22Rv1 (cell line): ENCODE measurements at regions not wholly inside any gene's neighbourhood (a gene's known extent, or its start where the extent isn't known, plus 50 kb on each side); places are given as distances from the start of the nearest gene placed in this dataset.

ENCODE experiments used
- H3K27ac ChIP-seq: fragments of 450-650 bp; 2 replicates; pipeline ENCODE4 v1.5.1; 2017
- ZFX ChIP-seq: fragments of 450-650 bp; IDR thresholded peaks from 2 replicates; pipeline ENCODE4 v1.6.1; 2017; ENCODE audit warnings: antibody characterized with exemption, borderline replicate concordance
- TF ChIP-seq, protein P1 (sequence below): fragments of 450-650 bp; IDR thresholded peaks from 2 replicates; pipeline ENCODE4 v1.5.1; 2017; ENCODE audit warnings: mild to moderate bottlenecking

DNA sequence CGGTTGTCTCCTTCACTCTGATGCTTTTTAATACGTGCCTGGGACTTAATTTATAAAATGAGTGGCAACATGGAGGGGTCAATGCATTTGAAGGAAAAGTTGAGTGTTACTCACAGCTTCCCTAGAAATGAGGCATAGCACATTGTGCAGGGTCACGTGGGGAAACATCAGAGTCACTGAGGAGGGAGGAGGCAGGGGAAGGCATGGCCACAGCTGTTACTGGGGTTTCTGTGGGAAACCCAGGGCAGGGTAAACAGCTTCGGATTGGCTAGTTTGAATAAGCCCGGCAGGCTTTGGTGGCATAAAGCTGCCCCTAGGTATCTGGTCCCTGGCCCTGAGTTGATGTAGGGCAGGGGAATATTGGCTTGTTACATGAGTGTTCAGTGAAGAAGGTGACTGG, 98.9 kb upstream of the ST8SIA2 start:
- TF ChIP-seq ZFX, result no peak
- TF ChIP-seq, protein P1, sequence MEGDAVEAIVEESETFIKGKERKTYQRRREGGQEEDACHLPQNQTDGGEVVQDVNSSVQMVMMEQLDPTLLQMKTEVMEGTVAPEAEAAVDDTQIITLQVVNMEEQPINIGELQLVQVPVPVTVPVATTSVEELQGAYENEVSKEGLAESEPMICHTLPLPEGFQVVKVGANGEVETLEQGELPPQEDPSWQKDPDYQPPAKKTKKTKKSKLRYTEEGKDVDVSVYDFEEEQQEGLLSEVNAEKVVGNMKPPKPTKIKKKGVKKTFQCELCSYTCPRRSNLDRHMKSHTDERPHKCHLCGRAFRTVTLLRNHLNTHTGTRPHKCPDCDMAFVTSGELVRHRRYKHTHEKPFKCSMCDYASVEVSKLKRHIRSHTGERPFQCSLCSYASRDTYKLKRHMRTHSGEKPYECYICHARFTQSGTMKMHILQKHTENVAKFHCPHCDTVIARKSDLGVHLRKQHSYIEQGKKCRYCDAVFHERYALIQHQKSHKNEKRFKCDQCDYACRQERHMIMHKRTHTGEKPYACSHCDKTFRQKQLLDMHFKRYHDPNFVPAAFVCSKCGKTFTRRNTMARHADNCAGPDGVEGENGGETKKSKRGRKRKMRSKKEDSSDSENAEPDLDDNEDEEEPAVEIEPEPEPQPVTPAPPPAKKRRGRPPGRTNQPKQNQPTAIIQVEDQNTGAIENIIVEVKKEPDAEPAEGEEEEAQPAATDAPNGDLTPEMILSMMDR, result no peak
- H3K27ac ChIP-seq, result no peak overlapping the region

DNA sequence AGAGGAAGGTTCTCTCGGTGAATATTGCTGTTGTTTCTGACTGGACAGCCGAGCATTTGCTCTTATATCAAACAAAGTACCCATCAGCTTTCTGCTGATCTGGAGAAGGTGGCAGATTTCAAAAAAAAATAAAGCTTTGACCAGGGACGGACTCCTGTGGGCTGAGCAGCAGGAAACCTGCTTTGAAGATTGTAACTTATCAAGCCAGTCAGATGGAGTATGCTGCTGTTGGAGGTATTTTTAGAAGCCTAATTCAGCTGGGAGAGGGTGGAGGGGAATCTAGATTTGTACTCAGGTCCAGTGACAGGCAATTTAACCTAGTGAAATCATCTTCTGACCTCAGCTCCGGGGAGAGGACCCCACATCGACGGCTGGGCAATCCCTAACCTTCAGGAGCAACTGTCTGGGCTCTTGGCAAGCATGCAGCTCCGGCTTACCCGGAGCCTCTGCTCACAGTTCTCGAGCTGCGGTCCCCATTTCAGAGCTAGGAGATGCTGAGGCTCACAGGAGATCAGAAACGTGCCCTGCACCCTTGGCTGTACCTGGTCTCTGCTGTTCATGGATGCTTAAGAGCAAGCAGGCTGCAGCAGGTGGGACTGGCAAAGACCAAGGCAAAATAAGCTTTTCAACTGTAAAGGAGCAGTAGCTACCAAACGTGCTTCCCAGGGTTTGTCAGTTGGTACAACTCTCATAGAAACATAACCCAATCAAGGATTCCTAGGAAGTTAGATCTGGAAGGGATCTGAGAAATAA, 89.3 kb upstream of the ST8SIA2 start:
- no peak overlapping the region for H3K27ac ChIP-seq
- TF ChIP-seq, protein P1, result no peak
- no peak for TF ChIP-seq ZFX

DNA sequence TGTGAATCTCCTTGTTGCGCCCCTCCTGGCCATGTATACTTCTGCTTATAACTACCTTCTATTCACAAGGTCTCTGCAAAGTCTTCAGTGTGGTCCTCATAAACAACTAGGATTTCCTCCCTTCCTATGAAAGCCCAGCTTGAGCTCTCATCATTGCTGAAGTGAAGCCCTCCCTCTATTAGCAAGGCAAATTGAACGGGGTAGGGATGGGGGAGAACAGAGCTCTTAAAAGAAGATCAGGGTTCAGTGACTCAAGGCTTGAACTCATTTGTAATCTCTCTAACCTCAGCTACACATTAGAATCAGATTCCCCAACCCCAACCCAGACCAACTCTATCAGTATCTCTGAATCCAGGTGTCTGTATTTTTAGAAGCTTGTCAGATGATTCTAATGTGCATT, 88.3 kb upstream of the ST8SIA2 start:
- TF ChIP-seq, protein P1, result no peak
- TF ChIP-seq ZFX, result no peak
- H3K27ac ChIP-seq, result no peak overlapping the region

DNA sequence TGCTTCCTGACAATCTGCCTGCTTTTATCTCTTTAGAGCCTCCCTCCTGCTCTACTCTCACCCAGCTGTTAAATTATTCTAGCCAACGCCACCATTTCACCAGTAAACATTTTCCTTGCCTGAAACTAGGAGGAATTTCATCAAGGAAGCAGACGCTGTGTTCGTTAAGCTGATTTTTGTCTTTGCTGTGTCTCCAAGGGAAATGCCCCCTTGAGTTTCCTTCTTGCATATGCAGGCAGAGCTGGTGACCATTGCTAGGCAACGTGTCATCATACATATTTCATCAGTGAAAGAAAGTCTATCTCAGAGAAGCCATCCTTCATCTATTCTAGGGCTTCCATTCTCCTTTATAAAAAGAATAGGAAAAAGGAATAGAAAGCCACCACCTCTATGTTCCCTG, 87.0 kb upstream of the ST8SIA2 start:
- H3K27ac ChIP-seq, result no peak overlapping the region
- no peak for TF ChIP-seq ZFX
- TF ChIP-seq, protein P1, result no peak

DNA sequence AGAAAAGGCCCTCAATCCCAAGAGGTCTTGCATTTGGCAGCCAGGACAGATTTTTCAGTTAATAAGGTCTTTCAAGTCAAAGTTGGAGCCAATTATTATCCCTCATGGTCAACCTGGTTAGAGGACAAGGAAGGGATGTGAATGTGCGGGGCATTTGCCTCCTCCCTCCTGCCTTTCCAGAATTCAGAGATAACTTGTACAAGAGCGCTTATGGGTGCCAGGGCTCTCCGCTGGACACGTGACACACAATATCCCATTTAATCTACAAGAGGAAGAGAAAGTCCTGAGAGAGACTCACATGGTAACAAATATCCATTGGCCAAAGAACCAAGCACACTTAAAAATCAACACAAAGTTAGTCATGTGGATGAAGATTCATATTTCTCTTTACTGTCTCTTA, 78.5 kb upstream of the ST8SIA2 start:
- H3K27ac ChIP-seq, result no peak overlapping the region
- TF ChIP-seq ZFX, result no peak
- TF ChIP-seq, protein P1, result no peak

DNA sequence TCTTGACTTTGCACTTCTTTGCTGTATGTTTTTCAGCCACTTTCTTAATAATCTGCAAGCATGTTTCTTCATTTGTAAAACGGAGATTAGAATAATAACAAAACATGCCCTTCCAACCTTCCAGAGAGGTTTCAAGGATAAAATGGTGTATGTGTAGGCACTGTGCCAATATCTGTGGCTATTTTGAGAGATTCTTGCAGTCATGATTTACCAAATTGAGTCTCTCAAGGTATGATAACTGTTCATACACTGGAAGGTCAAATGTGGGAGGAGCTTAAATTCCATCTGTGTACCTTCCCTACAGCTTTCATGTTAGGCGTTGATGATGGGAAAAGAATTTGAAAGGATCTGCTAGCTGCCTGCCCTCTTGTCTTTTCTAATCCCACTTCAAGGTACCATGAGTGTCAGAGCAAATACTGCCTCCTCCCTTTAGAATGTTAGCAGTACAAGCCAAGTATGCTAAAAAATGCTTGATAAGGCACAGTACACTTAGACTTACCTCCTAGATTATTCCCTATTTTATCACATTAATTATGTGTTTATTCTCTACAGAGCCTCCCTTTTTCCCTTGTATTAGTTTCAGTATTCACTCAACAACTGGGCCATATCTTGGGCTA, 78.0 kb upstream of the ST8SIA2 start:
- TF ChIP-seq, protein P1, result no peak
- no peak overlapping the region for H3K27ac ChIP-seq

DNA sequence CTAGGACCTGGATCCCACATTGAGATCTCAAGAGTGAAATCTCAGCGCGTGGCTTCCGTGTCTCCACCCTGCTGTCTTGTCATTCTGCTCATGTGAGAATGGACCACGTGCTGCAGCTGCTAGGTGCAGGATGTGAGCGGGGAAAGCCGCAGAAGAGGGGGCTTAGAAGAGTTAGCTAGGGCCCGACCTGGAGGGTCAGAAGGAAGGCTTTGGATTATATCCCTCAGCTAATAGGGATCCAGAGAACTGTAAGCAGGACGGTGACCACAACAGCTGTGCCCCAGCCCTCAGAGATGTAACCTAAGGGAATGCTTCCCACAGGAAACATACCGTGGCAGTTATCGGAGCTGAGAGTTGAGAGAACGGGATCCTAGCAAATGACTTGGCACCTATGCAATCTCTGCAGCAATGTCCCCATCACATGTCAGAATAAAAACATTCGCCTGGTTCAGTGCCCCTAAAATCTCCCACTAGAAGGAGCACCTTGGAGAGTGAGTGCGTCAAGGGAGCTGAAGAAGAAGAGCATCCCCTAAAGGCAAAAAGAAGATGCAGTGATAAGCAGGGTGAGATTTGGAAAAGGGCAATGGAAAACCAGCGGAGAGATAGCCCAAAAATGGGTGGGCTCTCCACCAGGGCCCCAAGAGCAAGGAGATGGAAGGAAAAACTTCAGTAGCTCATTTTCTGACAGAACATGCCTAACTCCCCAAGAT, 76.9 kb upstream of the ST8SIA2 start:
- no peak for TF ChIP-seq ZFX
- TF ChIP-seq, protein P1, result no peak
- no peak overlapping the region for H3K27ac ChIP-seq
